ENCODE measurements at regions not wholly inside any gene's neighbourhood (a gene's known extent, or its start where the extent isn't known, plus 50 kb on each side); places are given as distances from the start of the nearest gene placed in this dataset.

DNA sequence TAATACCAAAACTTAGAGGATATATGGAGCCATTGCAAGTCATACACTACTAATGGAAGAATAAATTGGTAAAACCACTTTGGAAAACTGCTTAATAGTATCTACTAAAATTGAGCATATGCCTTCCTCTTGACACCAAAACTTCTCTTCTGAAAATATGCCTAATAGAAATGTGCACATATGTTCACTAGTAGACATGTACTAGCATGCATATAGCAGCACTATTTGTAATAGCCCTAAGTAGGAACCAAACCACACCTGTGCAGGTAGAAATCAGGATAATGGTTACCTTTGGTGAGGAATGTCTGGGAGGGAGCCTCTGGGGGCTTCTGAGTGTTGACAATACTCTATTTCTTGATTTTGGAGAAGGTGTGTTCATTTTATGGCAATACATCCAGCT is 424.8 kb upstream of the BTBD3 start:
- H3K4me1 ChIP-seq: no peaks in the 10 kb centered on the region

GRCh38 chr20:11496380-11496779 is 421.3 kb upstream of the BTBD3 start:
- H3K9me3 ChIP-seq: no peaks in the 10 kb centered on the region
- H3K36me3 ChIP-seq: no peaks in the 10 kb centered on the region
- no peak overlapping the region for H3K4me3 ChIP-seq
- TF ChIP-seq, protein P1, sequence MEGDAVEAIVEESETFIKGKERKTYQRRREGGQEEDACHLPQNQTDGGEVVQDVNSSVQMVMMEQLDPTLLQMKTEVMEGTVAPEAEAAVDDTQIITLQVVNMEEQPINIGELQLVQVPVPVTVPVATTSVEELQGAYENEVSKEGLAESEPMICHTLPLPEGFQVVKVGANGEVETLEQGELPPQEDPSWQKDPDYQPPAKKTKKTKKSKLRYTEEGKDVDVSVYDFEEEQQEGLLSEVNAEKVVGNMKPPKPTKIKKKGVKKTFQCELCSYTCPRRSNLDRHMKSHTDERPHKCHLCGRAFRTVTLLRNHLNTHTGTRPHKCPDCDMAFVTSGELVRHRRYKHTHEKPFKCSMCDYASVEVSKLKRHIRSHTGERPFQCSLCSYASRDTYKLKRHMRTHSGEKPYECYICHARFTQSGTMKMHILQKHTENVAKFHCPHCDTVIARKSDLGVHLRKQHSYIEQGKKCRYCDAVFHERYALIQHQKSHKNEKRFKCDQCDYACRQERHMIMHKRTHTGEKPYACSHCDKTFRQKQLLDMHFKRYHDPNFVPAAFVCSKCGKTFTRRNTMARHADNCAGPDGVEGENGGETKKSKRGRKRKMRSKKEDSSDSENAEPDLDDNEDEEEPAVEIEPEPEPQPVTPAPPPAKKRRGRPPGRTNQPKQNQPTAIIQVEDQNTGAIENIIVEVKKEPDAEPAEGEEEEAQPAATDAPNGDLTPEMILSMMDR (IDR thresholded peaks at IDR 0.05): no peak
- TF ChIP-seq POLR2A (IDR thresholded peaks at IDR 0.05): no peak
- H3K27ac ChIP-seq: no peak overlapping the region
- no peaks in the 10 kb centered on the region for H3K4me1 ChIP-seq
- intact Hi-C loops (cut with DNase I; ENCODE audit: low total_unique reads): no loop called here
- H3K27me3 ChIP-seq: no peaks in the 10 kb centered on the region
- no peak for DNase-seq

More for the DNA sequence above, 424.8 kb upstream of the BTBD3 start:
- no peak for DNase-seq
- Histone ChIP-seq H3K4me3 (no peak overlapping the region), H3K36me3 (no peaks in the 10 kb centered on the region), H3K9me3 (no peaks in the 10 kb centered on the region), H3K27ac (no peak overlapping the region), H3K27me3 (no peaks in the 10 kb centered on the region)
- intact Hi-C loops (cut with DNase I; ENCODE audit: low total_unique reads): no loop called here
- TF ChIP-seq, protein P1 (IDR thresholded peaks at IDR 0.05): no peak
- no peak for TF ChIP-seq POLR2A (IDR thresholded peaks at IDR 0.05)

DNA sequence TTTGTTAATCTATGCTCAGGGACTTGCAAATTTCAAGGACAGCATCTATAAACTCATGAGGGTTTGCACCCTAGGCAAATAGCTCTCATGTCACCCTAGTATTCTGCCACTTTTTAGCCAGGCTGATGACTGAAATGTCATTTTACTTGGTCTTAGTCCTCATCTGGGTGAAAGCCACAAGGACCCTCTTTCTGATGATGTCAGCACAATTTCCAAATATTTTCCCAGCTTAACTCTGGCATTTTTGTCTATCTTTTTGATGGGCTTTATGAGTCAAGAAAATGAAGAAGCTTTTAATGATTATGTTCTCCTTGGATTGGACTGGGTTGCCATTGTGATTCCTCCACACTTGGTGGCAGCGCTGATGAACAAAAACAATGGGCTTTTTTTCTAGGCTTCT is 420.1 kb upstream of the BTBD3 start:
- intact Hi-C loops (cut with DNase I; ENCODE audit: low total_unique reads): no loop called here
- no peak for DNase-seq

GRCh38 chr20:11499101-11499634 is 418.5 kb upstream of the BTBD3 start:
- DNase-seq: no peak
- H3K4me3 ChIP-seq: no peak overlapping the region
- intact Hi-C loops (cut with DNase I; ENCODE audit: low total_unique reads): no loop called here
- no peaks in the 10 kb centered on the region for H3K36me3 ChIP-seq
- no peak for TF ChIP-seq POLR2A (IDR thresholded peaks at IDR 0.05)
- TF ChIP-seq, protein P1 (IDR thresholded peaks at IDR 0.05): no peak
- H3K27ac ChIP-seq: no peak overlapping the region
- H3K27me3 ChIP-seq: no peaks in the 10 kb centered on the region
- no peaks in the 10 kb centered on the region for H3K9me3 ChIP-seq
- no peaks in the 10 kb centered on the region for H3K4me1 ChIP-seq

More for the DNA sequence above, 420.1 kb upstream of the BTBD3 start:
- TF ChIP-seq POLR2A (IDR thresholded peaks at IDR 0.05): no peak
- TF ChIP-seq, protein P1 (IDR thresholded peaks at IDR 0.05): no peak
- Histone ChIP-seq H3K27ac (no peak overlapping the region), H3K4me3 (no peak overlapping the region), H3K36me3 (no peaks in the 10 kb centered on the region), H3K4me1 (no peaks in the 10 kb centered on the region), H3K27me3 (no peaks in the 10 kb centered on the region), H3K9me3 (no peaks in the 10 kb centered on the region)

- Histone ChIP-seq H3K27ac (no peak overlapping the region), H3K27me3 (no peaks in the 10 kb centered on the region), H3K9me3 (no peaks in the 10 kb centered on the region), H3K4me1 (no peaks in the 10 kb centered on the region), H3K36me3 (no peaks in the 10 kb centered on the region), H3K4me3 (no peak overlapping the region)
- intact Hi-C loops (cut with DNase I; ENCODE audit: low total_unique reads): no loop called here
- DNase-seq: no peak
- no peak for TF ChIP-seq POLR2A (IDR thresholded peaks at IDR 0.05)
- TF ChIP-seq, protein P1 (IDR thresholded peaks at IDR 0.05): no peak
These were observed 415.6 kb upstream of the BTBD3 start for GRCh38 chr20:11502061-11502460.

All from uterus (tissue), 3 donors.